Prostate gland (tissue), 2 donors: ENCODE measurements at regions not wholly inside any gene's neighbourhood (a gene's known extent, or its start where the extent isn't known, plus 50 kb on each side); places are given as distances from the start of the nearest gene placed in this dataset.

ENCODE experiments used
- POLR2A ChIP-seq: fragments of 450-650 bp; IDR thresholded peaks from one replicate; pipeline ENCODE4 v1.6.1; 2016; ENCODE audit warnings: antibody characterized with exemption, mild to moderate bottlenecking
- POLR2AphosphoS5 ChIP-seq: sonication (generic); formaldehyde crosslinking; IDR thresholded peaks from one replicate; pipeline ENCODE4 v1.6.1; 2017; ENCODE audit warnings: antibody characterized with exemption
- TF ChIP-seq, protein P1 (sequence below), 4 experiments: fragments of 200-600 bp in 2 of 4; fragments of 450-650 bp in 2 of 4; sonication (generic) in 2 of 4; IDR thresholded peaks; 1 replicate in 3 of 4; 2 replicates in 1 of 4; pipeline ENCODE4 v1.5.1; 2016 to 2019; ENCODE audit warnings: antibody characterized with exemption in 4 of 4, mild to moderate bottlenecking in 2 of 4, moderate library complexity in 2 of 4

- TF ChIP-seq POLR2A (no peak), POLR2AphosphoS5 (no peak)
- TF ChIP-seq, protein P1, sequence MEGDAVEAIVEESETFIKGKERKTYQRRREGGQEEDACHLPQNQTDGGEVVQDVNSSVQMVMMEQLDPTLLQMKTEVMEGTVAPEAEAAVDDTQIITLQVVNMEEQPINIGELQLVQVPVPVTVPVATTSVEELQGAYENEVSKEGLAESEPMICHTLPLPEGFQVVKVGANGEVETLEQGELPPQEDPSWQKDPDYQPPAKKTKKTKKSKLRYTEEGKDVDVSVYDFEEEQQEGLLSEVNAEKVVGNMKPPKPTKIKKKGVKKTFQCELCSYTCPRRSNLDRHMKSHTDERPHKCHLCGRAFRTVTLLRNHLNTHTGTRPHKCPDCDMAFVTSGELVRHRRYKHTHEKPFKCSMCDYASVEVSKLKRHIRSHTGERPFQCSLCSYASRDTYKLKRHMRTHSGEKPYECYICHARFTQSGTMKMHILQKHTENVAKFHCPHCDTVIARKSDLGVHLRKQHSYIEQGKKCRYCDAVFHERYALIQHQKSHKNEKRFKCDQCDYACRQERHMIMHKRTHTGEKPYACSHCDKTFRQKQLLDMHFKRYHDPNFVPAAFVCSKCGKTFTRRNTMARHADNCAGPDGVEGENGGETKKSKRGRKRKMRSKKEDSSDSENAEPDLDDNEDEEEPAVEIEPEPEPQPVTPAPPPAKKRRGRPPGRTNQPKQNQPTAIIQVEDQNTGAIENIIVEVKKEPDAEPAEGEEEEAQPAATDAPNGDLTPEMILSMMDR (IDR thresholded peaks at IDR 0.05), result no peak
Measured at GRCh38 chr17:72592967-72593325, 472.1 kb downstream of the SOX9 start.
